WERI-Rb-1 (cell line): ENCODE measurements at regions not wholly inside any gene's neighbourhood (a gene's known extent, or its start where the extent isn't known, plus 50 kb on each side); places are given as distances from the start of the nearest gene placed in this dataset.

Source experiments
- DNase-seq: peaks from one replicate; pipeline ENCODE4 v3.0.0-alpha.2; 2020
- H3K27ac ChIP-seq: fragments of 250-450 bp; sonication (Bioruptor Pico); 2 replicates; pipeline ENCODE4 v1.5.1; 2020; ENCODE audit warnings: mild to moderate bottlenecking, moderate library complexity
- H3K27me3 ChIP-seq: fragments of 250-450 bp; sonication (Bioruptor Pico); 2 replicates; pipeline ENCODE4 v1.5.1; 2021; ENCODE audit warnings: mild to moderate bottlenecking, low read depth, moderate library complexity; ENCODE audit not compliant: insufficient read depth, severe bottlenecking
- H3K36me3 ChIP-seq: fragments of 250-450 bp; sonication (Bioruptor Pico); 2 replicates; pipeline ENCODE4 v1.5.1; 2020; ENCODE audit warnings: mild to moderate bottlenecking, moderate library complexity
- H3K4me3 ChIP-seq: 2 replicates; pipeline ENCODE4 v1.5.1; 2011; ENCODE audit warnings: low read depth, mild to moderate bottlenecking, control low read depth, low read length
- H3K9me3 ChIP-seq: fragments of 250-450 bp; sonication (Bioruptor Pico); 2 replicates; pipeline ENCODE4 v1.5.1; 2021; ENCODE audit warnings: mild to moderate bottlenecking, moderate library complexity; ENCODE audit not compliant: severe bottlenecking
- TF ChIP-seq, protein P1 (sequence below): IDR thresholded peaks from 2 replicates; pipeline ENCODE4 v1.5.1; 2011; ENCODE audit warnings: low read depth, mild to moderate bottlenecking, control low read depth, inconsistent platforms, low read length

- Histone ChIP-seq H3K36me3 (no peaks in the 10 kb centered on the region), H3K9me3 (no peaks in the 10 kb centered on the region), H3K27me3 (no peaks in the 10 kb centered on the region), H3K27ac (no peak overlapping the region), H3K4me3 (no peak overlapping the region)
- no peak for DNase-seq
- TF ChIP-seq, protein P1, sequence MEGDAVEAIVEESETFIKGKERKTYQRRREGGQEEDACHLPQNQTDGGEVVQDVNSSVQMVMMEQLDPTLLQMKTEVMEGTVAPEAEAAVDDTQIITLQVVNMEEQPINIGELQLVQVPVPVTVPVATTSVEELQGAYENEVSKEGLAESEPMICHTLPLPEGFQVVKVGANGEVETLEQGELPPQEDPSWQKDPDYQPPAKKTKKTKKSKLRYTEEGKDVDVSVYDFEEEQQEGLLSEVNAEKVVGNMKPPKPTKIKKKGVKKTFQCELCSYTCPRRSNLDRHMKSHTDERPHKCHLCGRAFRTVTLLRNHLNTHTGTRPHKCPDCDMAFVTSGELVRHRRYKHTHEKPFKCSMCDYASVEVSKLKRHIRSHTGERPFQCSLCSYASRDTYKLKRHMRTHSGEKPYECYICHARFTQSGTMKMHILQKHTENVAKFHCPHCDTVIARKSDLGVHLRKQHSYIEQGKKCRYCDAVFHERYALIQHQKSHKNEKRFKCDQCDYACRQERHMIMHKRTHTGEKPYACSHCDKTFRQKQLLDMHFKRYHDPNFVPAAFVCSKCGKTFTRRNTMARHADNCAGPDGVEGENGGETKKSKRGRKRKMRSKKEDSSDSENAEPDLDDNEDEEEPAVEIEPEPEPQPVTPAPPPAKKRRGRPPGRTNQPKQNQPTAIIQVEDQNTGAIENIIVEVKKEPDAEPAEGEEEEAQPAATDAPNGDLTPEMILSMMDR, result no peak
Measured at GRCh38 chr20:10946124-10946880, 272.5 kb upstream of the JAG1 start.

DNA sequence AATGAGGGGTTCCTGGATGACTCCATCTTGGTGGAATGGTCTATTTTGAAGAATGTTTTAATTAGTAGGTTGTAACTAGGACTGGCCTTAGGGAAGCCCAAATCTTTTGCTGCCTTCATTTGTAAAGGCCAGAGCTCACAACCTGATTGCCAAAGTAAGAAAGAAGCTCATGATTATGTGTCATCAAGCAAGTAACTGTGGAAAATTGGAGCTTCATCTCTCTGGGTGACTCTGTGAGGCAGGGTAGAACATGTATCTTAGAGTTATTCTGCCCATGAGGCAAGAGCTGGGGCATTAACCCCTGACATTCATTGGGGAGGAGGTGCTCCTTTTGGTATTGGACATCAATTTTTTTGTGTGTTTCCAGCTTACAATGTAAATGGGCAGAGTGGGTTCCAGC, 273.9 kb upstream of the JAG1 start:
- Histone ChIP-seq H3K36me3 (no peaks in the 10 kb centered on the region), H3K27ac (no peak overlapping the region), H3K27me3 (no peaks in the 10 kb centered on the region), H3K4me3 (no peak overlapping the region), H3K9me3 (no peaks in the 10 kb centered on the region)
- DNase-seq, result no peak
- TF ChIP-seq, protein P1, result no peak

- Histone ChIP-seq H3K4me3 (no peak overlapping the region), H3K27ac (no peak overlapping the region), H3K27me3 (no peaks in the 10 kb centered on the region), H3K36me3 (no peaks in the 10 kb centered on the region), H3K9me3 (no peaks in the 10 kb centered on the region)
- no peak for DNase-seq
- TF ChIP-seq, protein P1, result no peak
Measured at GRCh38 chr20:10949930-10950783, 276.4 kb upstream of the JAG1 start.

DNA sequence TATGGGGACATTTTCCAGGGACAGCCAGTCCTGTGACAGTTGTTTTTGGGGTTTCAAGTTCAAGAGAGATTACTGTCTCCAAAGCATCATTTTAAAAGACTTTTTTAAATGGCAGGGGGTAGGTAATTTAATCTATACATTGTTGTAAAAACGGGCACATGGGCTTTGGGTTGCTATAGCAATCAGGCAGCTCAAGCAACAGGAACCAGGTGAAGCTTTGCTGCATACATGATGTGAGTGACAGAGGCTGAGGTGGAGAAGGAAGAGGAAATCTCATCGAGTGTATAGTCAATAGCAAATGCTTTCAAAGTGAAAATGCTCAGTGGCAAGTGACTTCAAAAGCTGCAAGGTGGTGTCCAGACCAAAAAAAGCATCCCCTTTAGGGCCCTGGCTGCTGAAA, 277.4 kb upstream of the JAG1 start:
- no peaks in the 10 kb centered on the region for H3K27me3 ChIP-seq
- no peaks in the 10 kb centered on the region for H3K36me3 ChIP-seq
- DNase-seq, result no peak
- H3K4me3 ChIP-seq, result no peak overlapping the region
- TF ChIP-seq, protein P1, result no peak
- no peak overlapping the region for H3K27ac ChIP-seq
- H3K9me3 ChIP-seq, result no peaks in the 10 kb centered on the region

GRCh38 chr20:10951904-10952303, 278.1 kb upstream of the JAG1 start:
- Histone ChIP-seq H3K36me3 (no peaks in the 10 kb centered on the region), H3K27ac (no peak overlapping the region), H3K4me3 (no peak overlapping the region), H3K9me3 (no peaks in the 10 kb centered on the region), H3K27me3 (no peaks in the 10 kb centered on the region)
- no peak for DNase-seq
- TF ChIP-seq, protein P1, result no peak
